ENCODE measurements at regions not wholly inside any gene's neighbourhood (a gene's known extent, or its start where the extent isn't known, plus 50 kb on each side); places are given as distances from the start of the nearest gene placed in this dataset.

DNA sequence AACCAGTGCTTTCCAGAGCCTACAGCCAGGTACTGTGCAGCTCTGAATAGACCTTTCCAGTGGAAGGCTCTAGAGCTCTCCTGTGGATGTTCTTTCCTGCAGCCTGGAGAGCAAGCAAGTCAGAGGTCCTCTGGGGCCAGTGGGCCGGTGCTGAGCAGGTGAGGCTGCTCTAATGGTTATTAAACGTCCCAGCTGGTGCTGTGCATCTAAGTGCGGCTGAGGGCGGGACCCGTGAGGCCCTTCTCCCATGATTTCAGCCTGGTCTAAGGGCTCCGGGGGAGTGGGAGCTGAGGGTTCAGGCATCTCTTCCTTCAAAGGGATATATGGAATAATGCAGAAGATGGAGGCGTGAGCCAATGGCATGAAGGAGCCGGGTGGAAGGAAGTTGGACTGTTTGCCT lies 83.7 kb upstream of the SDK2 start:
- TF ChIP-seq CTCF (IDR thresholded peaks at IDR 0.05), result no peak
- no peak for TF ChIP-seq POLR2A (IDR thresholded peaks at IDR 0.05)
- no peak for TF ChIP-seq POLR2AphosphoS5 (IDR thresholded peaks at IDR 0.05)

Measured in prostate gland (tissue), 2 donors.